Thymus (tissue), 11 donors: ENCODE measurements at regions not wholly inside any gene's neighbourhood (a gene's known extent, or its start where the extent isn't known, plus 50 kb on each side); places are given as distances from the start of the nearest gene placed in this dataset.

Source experiments
- DNase-seq, 9 donors: peaks; one replicate each; pipeline ENCODE4 v3.0.0-alpha.2; 2013; ENCODE audit warnings: low spot score in 9 of 9, low read depth in 6 of 9, missing footprints in 1 of 9
- H3K27ac ChIP-seq, 2 donors: one replicate each; pipeline ENCODE4 v1.5.1; 2013; ENCODE audit warnings: control low read depth in 1 of 2, low read depth in 1 of 2, low read length in 1 of 2, mild to moderate bottlenecking in 1 of 2, moderate library complexity in 1 of 2
- H3K27me3 ChIP-seq, 2 donors: one replicate each; pipeline ENCODE4 v1.5.1; 2013; ENCODE audit warnings: low read length in 1 of 2; ENCODE audit not compliant: control insufficient read depth in 2 of 2, insufficient read depth in 1 of 2
- H3K36me3 ChIP-seq, 2 donors: one replicate each; pipeline ENCODE4 v1.5.1; 2013; ENCODE audit warnings: low read length in 1 of 2, mild to moderate bottlenecking in 1 of 2, moderate library complexity in 1 of 2; ENCODE audit not compliant: control insufficient read depth in 2 of 2, insufficient read depth in 2 of 2
- H3K4me1 ChIP-seq, 2 donors: one replicate each; pipeline ENCODE4 v1.5.1; 2013; ENCODE audit warnings: low read length in 2 of 2; ENCODE audit not compliant: control insufficient read depth in 2 of 2, insufficient read depth in 2 of 2
- H3K4me3 ChIP-seq, 2 donors: one replicate each; pipeline ENCODE4 v1.5.1; 2013; ENCODE audit warnings: low read length in 2 of 2, control low read depth in 1 of 2, mild to moderate bottlenecking in 1 of 2
- H3K9me3 ChIP-seq, 2 donors: one replicate each; pipeline ENCODE4 v1.5.1; 2013; ENCODE audit warnings: low read length in 1 of 2, mild to moderate bottlenecking in 1 of 2; ENCODE audit not compliant: control insufficient read depth in 2 of 2, insufficient read depth in 1 of 2
- WGBS: extraction: QIAGEN DNeasy Blood & Tissue Kit; methylation state at CpG from one replicate; pipeline ENCODE4 v1.1.7; 2013; 5-methylcytosine and 5-hydroxymethylcytosine counted together
- donor health status: healthy.

- 90% methylated on average over 1 of the region's 1 CpG for WGBS
These were observed 478.4 kb downstream of the STK39 start for GRCh38 chr2:167769020-167769419.

GRCh38 chr2:167767830-167768229 is 479.6 kb downstream of the STK39 start:
- no peaks in the 10 kb centered on the region for H3K9me3 ChIP-seq
- no peaks in the 10 kb centered on the region for H3K27me3 ChIP-seq
- no peak overlapping the region for H3K27ac ChIP-seq
- no peak overlapping the region for H3K4me3 ChIP-seq
- no peaks in the 10 kb centered on the region for H3K36me3 ChIP-seq
- no peaks in the 10 kb centered on the region for H3K4me1 ChIP-seq
- no peak for DNase-seq

More at GRCh38 chr2:167769020-167769419, 478.4 kb downstream of the STK39 start:
- DNase-seq, result no peak
- no peaks in the 10 kb centered on the region for H3K36me3 ChIP-seq
- H3K27me3 ChIP-seq, result no peaks in the 10 kb centered on the region
- no peak overlapping the region for H3K4me3 ChIP-seq
- H3K27ac ChIP-seq, result no peak overlapping the region
- no peaks in the 10 kb centered on the region for H3K4me1 ChIP-seq
- no peaks in the 10 kb centered on the region for H3K9me3 ChIP-seq

GRCh38 chr2:167764772-167765341 is 482.5 kb downstream of the STK39 start:
- no peak overlapping the region for H3K4me3 ChIP-seq
- 95% methylated on average over 9 of the region's 9 CpGs for WGBS

DNA sequence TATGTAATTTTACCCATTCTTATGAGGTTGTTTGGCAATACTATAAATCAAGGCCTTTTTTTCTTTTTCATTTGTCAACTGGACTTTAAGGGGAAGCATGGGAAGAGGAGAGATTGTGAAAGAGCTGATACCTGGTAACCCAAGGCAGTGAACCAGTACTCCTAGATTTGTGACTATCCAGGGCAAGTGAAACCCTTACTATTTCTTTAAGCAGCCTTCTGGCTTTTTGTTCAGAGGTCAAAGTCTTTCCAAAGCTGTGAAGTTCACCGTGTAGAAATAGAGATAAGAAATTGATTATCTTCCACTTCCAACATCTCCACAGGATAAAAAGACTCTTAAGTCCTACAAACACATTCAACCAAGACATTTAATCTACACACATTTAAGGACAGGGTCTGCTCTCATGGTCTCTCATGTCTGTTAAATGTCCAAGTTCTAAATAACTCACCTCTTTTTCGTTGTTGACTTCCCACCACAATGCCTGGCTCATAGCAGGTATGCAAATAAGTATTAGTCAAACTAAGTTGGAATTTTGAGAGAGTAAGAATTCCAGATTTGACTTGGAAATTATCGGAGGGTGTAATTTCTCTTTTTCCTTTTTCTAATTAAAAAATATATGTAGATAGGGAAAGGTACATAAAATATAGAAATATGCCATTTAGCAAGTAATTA is 485.8 kb downstream of the STK39 start:
- Histone ChIP-seq H3K27me3 (no peaks in the 10 kb centered on the region), H3K4me1 (no peaks in the 10 kb centered on the region), H3K9me3 (no peaks in the 10 kb centered on the region), H3K27ac (no peak overlapping the region), H3K36me3 (no peaks in the 10 kb centered on the region), H3K4me3 (no peak overlapping the region)
- no peak for DNase-seq
- 91% methylated on average over 3 of the region's 3 CpGs for WGBS

More at GRCh38 chr2:167764772-167765341, 482.5 kb downstream of the STK39 start:
- DNase-seq, result no peak
- no peaks in the 10 kb centered on the region for H3K27me3 ChIP-seq
- no peaks in the 10 kb centered on the region for H3K36me3 ChIP-seq
- H3K9me3 ChIP-seq, result no peaks in the 10 kb centered on the region
- no peak overlapping the region for H3K27ac ChIP-seq
- H3K4me1 ChIP-seq, result no peaks in the 10 kb centered on the region

DNA sequence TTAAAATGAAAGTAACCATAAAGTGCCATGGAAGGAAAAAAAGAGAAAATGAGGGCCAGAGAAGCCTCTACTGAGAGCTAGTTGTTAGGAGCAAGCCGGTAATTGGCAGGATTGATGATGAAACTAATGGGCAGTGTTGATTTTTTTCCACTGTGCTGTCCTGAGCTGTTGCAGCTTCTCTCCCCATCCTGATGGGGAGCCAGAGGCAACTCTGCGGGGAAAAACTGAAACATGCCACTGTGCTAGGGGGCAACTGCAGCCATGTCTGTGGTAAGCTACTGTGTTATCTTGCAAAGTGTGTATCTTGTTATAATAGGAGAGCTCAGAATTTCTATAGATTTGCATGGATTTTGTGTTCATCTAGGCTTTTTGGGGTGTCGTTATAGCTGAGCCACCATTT is 487.9 kb downstream of the STK39 start:
- Histone ChIP-seq H3K9me3 (no peaks in the 10 kb centered on the region), H3K27me3 (no peaks in the 10 kb centered on the region), H3K27ac (no peak overlapping the region), H3K36me3 (no peaks in the 10 kb centered on the region), H3K4me3 (no peak overlapping the region), H3K4me1 (no peaks in the 10 kb centered on the region)
- 98% methylated on average over 3 of the region's 3 CpGs for WGBS
- no peak for DNase-seq

- Histone ChIP-seq H3K36me3 (no peaks in the 10 kb centered on the region), H3K4me1 (no peaks in the 10 kb centered on the region), H3K27me3 (no peaks in the 10 kb centered on the region), H3K4me3 (no peak overlapping the region), H3K27ac (no peak overlapping the region), H3K9me3 (no peaks in the 10 kb centered on the region)
- 87% methylated on average over 6 of the region's 6 CpGs for WGBS
- no peak for DNase-seq
These were observed 489.1 kb downstream of the STK39 start for GRCh38 chr2:167758292-167758691.

DNA sequence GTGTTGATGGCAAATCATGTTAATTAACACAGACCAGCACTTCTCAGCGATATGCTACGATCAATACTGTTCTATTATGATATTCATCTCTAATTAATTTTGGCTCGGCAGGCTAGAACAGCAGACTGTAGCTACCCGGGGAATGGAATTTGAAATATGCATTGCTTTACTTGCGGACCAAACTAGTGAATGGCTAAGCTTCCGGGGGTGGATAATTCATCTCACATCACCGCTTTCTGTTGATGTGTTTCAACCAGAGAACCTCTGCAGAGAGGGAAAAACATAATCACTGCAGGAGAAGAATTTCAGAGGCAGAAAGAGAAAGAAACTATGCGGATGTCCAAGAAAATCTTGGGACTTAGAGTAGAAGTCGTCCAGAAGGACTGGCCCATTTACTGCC is 490.9 kb downstream of the STK39 start:
- DNase-seq, result no peak
- 93% methylated on average over 9 of the region's 9 CpGs for WGBS

DNA sequence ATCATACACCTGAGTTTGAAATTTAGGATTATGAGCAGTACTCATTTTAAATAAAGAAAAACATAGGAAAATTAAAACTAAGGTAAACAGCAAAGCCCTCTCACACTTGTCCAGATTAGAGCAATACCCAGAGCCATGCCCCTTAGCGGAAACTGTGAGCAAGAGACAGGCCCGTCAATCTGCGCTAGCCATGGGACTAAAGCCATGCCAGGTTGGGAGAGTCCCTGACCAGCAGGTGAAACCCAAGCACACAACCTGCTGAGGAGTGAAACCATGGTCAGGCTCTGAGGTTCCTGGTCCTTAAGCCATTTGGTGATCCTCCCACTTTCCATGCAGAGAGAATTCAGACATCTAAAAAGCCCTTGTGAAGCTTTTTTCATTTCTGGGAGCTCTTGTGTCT is 494.3 kb downstream of the STK39 start:
- H3K36me3 ChIP-seq, result no peaks in the 10 kb centered on the region
- no peak for DNase-seq
- no peaks in the 10 kb centered on the region for H3K27me3 ChIP-seq
- 98% methylated on average over 3 of the region's 3 CpGs for WGBS
- H3K4me3 ChIP-seq, result no peak overlapping the region
- no peak overlapping the region for H3K27ac ChIP-seq
- no peaks in the 10 kb centered on the region for H3K9me3 ChIP-seq
- peaks cover 0 to 6% of the 10 kb centered on the region in 2 donors for H3K4me1 ChIP-seq

More for the DNA sequence above, 490.9 kb downstream of the STK39 start:
- H3K4me3 ChIP-seq, result no peak overlapping the region
- no peaks in the 10 kb centered on the region for H3K27me3 ChIP-seq
- no peak overlapping the region for H3K27ac ChIP-seq
- H3K4me1 ChIP-seq, result peaks cover 0 to 6% of the 10 kb centered on the region in 2 donors
- no peaks in the 10 kb centered on the region for H3K9me3 ChIP-seq
- H3K36me3 ChIP-seq, result no peaks in the 10 kb centered on the region

GRCh38 chr2:167752734-167753133 is 494.7 kb downstream of the STK39 start:
- WGBS, result 46% methylated on average over 1 of the region's 1 CpG
- Histone ChIP-seq H3K36me3 (no peaks in the 10 kb centered on the region), H3K4me3 (no peak overlapping the region), H3K9me3 (no peaks in the 10 kb centered on the region), H3K27ac (no peak overlapping the region), H3K27me3 (no peaks in the 10 kb centered on the region), H3K4me1 (peaks cover 0 to 6% of the 10 kb centered on the region in 2 donors)
- DNase-seq, result peak in 1 of 9 donors; percentile 6
